MM.1S (cell line): ENCODE measurements at regions not wholly inside any gene's neighbourhood (a gene's known extent, or its start where the extent isn't known, plus 50 kb on each side); places are given as distances from the start of the nearest gene placed in this dataset.

Experiments
- DNase-seq: peaks from one replicate; pipeline ENCODE4 v3.0.0-alpha.2; 2015
- H2AFZ ChIP-seq: fragments of 300-600 bp; sonication (generic); 2 replicates; pipeline ENCODE4 v1.6.0; 2016; ENCODE audit warnings: antibody characterized with exemption, low read length
- H3F3A ChIP-seq: fragments of 300-600 bp; sonication (generic); 2 replicates; pipeline ENCODE4 v1.6.1; 2016; ENCODE audit warnings: mild to moderate bottlenecking, antibody characterized with exemption, low read length, moderate library complexity, mixed read lengths; ENCODE audit not compliant: insufficient read depth
- H3K27ac ChIP-seq: fragments of 300-600 bp; sonication (generic); 2 replicates; pipeline ENCODE4 v1.5.1; 2016; ENCODE audit warnings: mild to moderate bottlenecking, low read length
- H3K27me3 ChIP-seq: fragments of 300-600 bp; sonication (generic); replicated peaks from 2 replicates; pipeline ENCODE4 v1.6.0; 2016; ENCODE audit warnings: low read length; ENCODE audit not compliant: insufficient read depth
- H3K36me3 ChIP-seq: fragments of 300-600 bp; sonication (generic); replicated peaks from 2 replicates; pipeline ENCODE4 v1.6.1; 2016; ENCODE audit warnings: mild to moderate bottlenecking, low read length, mixed read lengths; ENCODE audit not compliant: insufficient read depth
- H3K4me1 ChIP-seq: fragments of 300-600 bp; sonication (generic); 2 replicates; pipeline ENCODE4 v1.6.1; 2016; ENCODE audit warnings: low read length, mixed read lengths
- H3K4me2 ChIP-seq: fragments of 300-600 bp; sonication (generic); 2 replicates; pipeline ENCODE4 v1.6.0; 2016; ENCODE audit warnings: low read depth, low read length
- H3K4me3 ChIP-seq: fragments of 300-600 bp; sonication (generic); 2 replicates; pipeline ENCODE4 v1.5.1; 2016; ENCODE audit warnings: low read length, mixed read lengths
- H3K79me2 ChIP-seq: fragments of 300-600 bp; sonication (generic); 2 replicates; pipeline ENCODE4 v1.6.1; 2016; ENCODE audit warnings: mixed run types, low read length, mixed read lengths
- H3K9ac ChIP-seq: fragments of 300-600 bp; sonication (generic); 2 replicates; pipeline ENCODE4 v1.6.1; 2016; ENCODE audit warnings: low read length, mixed read lengths
- H3K9me2 ChIP-seq: fragments of 300-600 bp; sonication (generic); replicated peaks from 2 replicates; pipeline ENCODE4 v1.6.1; 2016; ENCODE audit warnings: mild to moderate bottlenecking, low read length, mixed read lengths; ENCODE audit not compliant: insufficient read depth
- H3K9me3 ChIP-seq: fragments of 300-600 bp; sonication (generic); replicated peaks from 2 replicates; pipeline ENCODE4 v1.6.1; 2016; ENCODE audit warnings: mild to moderate bottlenecking, low read length, mixed read lengths; ENCODE audit not compliant: insufficient read depth
- H4K20me1 ChIP-seq: fragments of 300-600 bp; sonication (generic); 2 replicates; pipeline ENCODE4 v1.6.1; 2016; ENCODE audit warnings: mild to moderate bottlenecking, low read length, moderate library complexity, mixed read lengths; ENCODE audit not compliant: insufficient read depth
- CTCF ChIP-seq: fragments of 300-600 bp; sonication (generic); IDR thresholded peaks from 2 replicates; pipeline ENCODE4 v1.5.1; 2016; ENCODE audit warnings: antibody characterized with exemption, low read length, mixed read lengths
- EZH2 ChIP-seq: fragments of 300-600 bp; sonication (generic); optimal IDR thresholded peaks from 2 replicates; pipeline ENCODE3; 2017; ENCODE audit warnings: low read depth, mild to moderate bottlenecking, antibody characterized with exemption, low read length, mixed read lengths
- EZH2phosphoT487 ChIP-seq: fragments of 300-600 bp; sonication (generic); IDR thresholded peaks from 2 replicates; pipeline ENCODE4 v1.6.1; 2018; ENCODE audit warnings: antibody characterized with exemption, low read length

GRCh38 chr20:21804802-21805201, 99.3 kb downstream of the PAX1 start:
- Histone ChIP-seq H2AFZ (no peak overlapping the region), H3K4me2 (no peak overlapping the region), H3K9ac (no peak overlapping the region), H3K27ac (no peak overlapping the region), H3K9me3 (no peaks in the 10 kb centered on the region), H3K4me1 (no peaks in the 10 kb centered on the region), H3K27me3 (no peaks in the 10 kb centered on the region), H3K9me2 (no peaks in the 10 kb centered on the region), H3K4me3 (no peak overlapping the region), H3F3A (no peaks in the 10 kb centered on the region), H4K20me1 (no peaks in the 10 kb centered on the region), H3K36me3 (no peaks in the 10 kb centered on the region), H3K79me2 (no peaks in the 10 kb centered on the region)
- no peak for TF ChIP-seq EZH2phosphoT487
- no peak for DNase-seq

- no peak overlapping the region for H3K4me3 ChIP-seq
- no peaks in the 10 kb centered on the region for H3K79me2 ChIP-seq
- TF ChIP-seq CTCF, result no peak
- no peak for TF ChIP-seq EZH2phosphoT487
- no peak for TF ChIP-seq EZH2
- no peak overlapping the region for H2AFZ ChIP-seq
- no peaks in the 10 kb centered on the region for H3F3A ChIP-seq
- no peaks in the 10 kb centered on the region for H3K9me2 ChIP-seq
- no peaks in the 10 kb centered on the region for H3K36me3 ChIP-seq
- H3K27ac ChIP-seq, result no peak overlapping the region
- H3K9ac ChIP-seq, result no peak overlapping the region
- no peak for DNase-seq
- H3K4me1 ChIP-seq, result no peaks in the 10 kb centered on the region
- no peaks in the 10 kb centered on the region for H3K9me3 ChIP-seq
- no peaks in the 10 kb centered on the region for H4K20me1 ChIP-seq
- H3K4me2 ChIP-seq, result no peak overlapping the region
- no peaks in the 10 kb centered on the region for H3K27me3 ChIP-seq
Observed at GRCh38 chr20:21801193-21801592, 95.7 kb downstream of the PAX1 start.

- TF ChIP-seq EZH2, result no peak
- no peak for TF ChIP-seq CTCF
- TF ChIP-seq EZH2phosphoT487, result no peak
- no peaks in the 10 kb centered on the region for H3K4me1 ChIP-seq
- no peak overlapping the region for H2AFZ ChIP-seq
- no peaks in the 10 kb centered on the region for H3K9me2 ChIP-seq
- H3F3A ChIP-seq, result no peaks in the 10 kb centered on the region
- no peaks in the 10 kb centered on the region for H4K20me1 ChIP-seq
- H3K9me3 ChIP-seq, result no peaks in the 10 kb centered on the region
- no peak overlapping the region for H3K27ac ChIP-seq
- H3K9ac ChIP-seq, result no peak overlapping the region
- H3K27me3 ChIP-seq, result no peaks in the 10 kb centered on the region
- no peak for DNase-seq
- no peaks in the 10 kb centered on the region for H3K79me2 ChIP-seq
- no peaks in the 10 kb centered on the region for H3K36me3 ChIP-seq
- H3K4me2 ChIP-seq, result no peak overlapping the region
- H3K4me3 ChIP-seq, result no peak overlapping the region
Observed at GRCh38 chr20:21798384-21798783, 92.9 kb downstream of the PAX1 start.

- Histone ChIP-seq H3K9me2 (no peaks in the 10 kb centered on the region), H2AFZ (no peak overlapping the region), H3K79me2 (no peaks in the 10 kb centered on the region), H3K9me3 (no peaks in the 10 kb centered on the region), H3K9ac (no peak overlapping the region), H3F3A (no peaks in the 10 kb centered on the region), H3K4me2 (no peak overlapping the region), H3K36me3 (no peaks in the 10 kb centered on the region), H3K27ac (no peak overlapping the region), H4K20me1 (no peaks in the 10 kb centered on the region), H3K4me3 (no peak overlapping the region), H3K4me1 (no peaks in the 10 kb centered on the region), H3K27me3 (no peaks in the 10 kb centered on the region)
- peak; percentile 27 for DNase-seq
- TF ChIP-seq EZH2phosphoT487, result no peak
- TF ChIP-seq CTCF, result peak; percentile 40
Observed at GRCh38 chr20:21796059-21796458, 90.6 kb downstream of the PAX1 start.
